HS-27A (cell line): ENCODE measurements at regions not wholly inside any gene's neighbourhood (a gene's known extent, or its start where the extent isn't known, plus 50 kb on each side); places are given as distances from the start of the nearest gene placed in this dataset.

Experiments used
- DNase-seq: peaks from one replicate; pipeline ENCODE4 v3.0.0-alpha.2; 2012; ENCODE audit warnings: low read depth, missing footprints

- DNase-seq: no peak
Measured at GRCh38 chr5:172588380-172588779, 52.7 kb upstream of the NEURL1B start.

GRCh38 chr5:172587061-172587405, 54.0 kb upstream of the NEURL1B start:
- DNase-seq: no peak

GRCh38 chr5:172586125-172587060, 54.7 kb upstream of the NEURL1B start:
- DNase-seq: no peak

GRCh38 chr5:172585114-172585513, 55.9 kb upstream of the NEURL1B start:
- no peak for DNase-seq

- no peak for DNase-seq
Measured at GRCh38 chr5:172584638-172585037, 56.4 kb upstream of the NEURL1B start.

- DNase-seq: no peak
Measured at GRCh38 chr5:172583931-172584511, 57.0 kb upstream of the NEURL1B start.

- no peak for DNase-seq
Measured at GRCh38 chr5:172582940-172583339, 58.1 kb upstream of the NEURL1B start.

GRCh38 chr5:172581315-172581714, 59.7 kb upstream of the NEURL1B start:
- DNase-seq: no peak

GRCh38 chr5:172579403-172579990, 61.6 kb upstream of the NEURL1B start:
- DNase-seq: no peak

- DNase-seq: no peak
Measured at GRCh38 chr5:172577267-172577909, 63.7 kb upstream of the NEURL1B start.

- DNase-seq: no peak
Measured at GRCh38 chr5:172575816-172576545, 65.1 kb upstream of the NEURL1B start.

GRCh38 chr5:172575416-172575815, 65.6 kb upstream of the NEURL1B start:
- DNase-seq: no peak

GRCh38 chr5:172574871-172575223, 66.2 kb upstream of the NEURL1B start:
- DNase-seq: no peak

- no peak for DNase-seq
Measured at GRCh38 chr5:172573986-172574870, 66.8 kb upstream of the NEURL1B start.

- no peak for DNase-seq
Measured at GRCh38 chr5:172573120-172573882, 67.8 kb upstream of the NEURL1B start.

- DNase-seq: no peak
Measured at GRCh38 chr5:172572440-172572839, 68.6 kb upstream of the NEURL1B start.

GRCh38 chr5:172571892-172572291, 69.2 kb upstream of the NEURL1B start:
- no peak for DNase-seq

GRCh38 chr5:172571413-172571812, 69.7 kb upstream of the NEURL1B start:
- no peak for DNase-seq

- DNase-seq: no peak
Measured at GRCh38 chr5:172570594-172571334, 70.3 kb upstream of the NEURL1B start.
